HG03558 (cell line): ENCODE measurements at regions not wholly inside any gene's neighbourhood (a gene's known extent, or its start where the extent isn't known, plus 50 kb on each side); places are given as distances from the start of the nearest gene placed in this dataset.

Experiments used
- ATAC-seq: cut with Tn5 transposase; IDR thresholded peaks from one replicate; pipeline ENCODE4 v1.9.1; 2021; ENCODE audit warnings: moderate number of reproducible peaks; ENCODE audit not compliant: unreplicated experiment; ENCODE audit errors: extremely low read depth

DNA sequence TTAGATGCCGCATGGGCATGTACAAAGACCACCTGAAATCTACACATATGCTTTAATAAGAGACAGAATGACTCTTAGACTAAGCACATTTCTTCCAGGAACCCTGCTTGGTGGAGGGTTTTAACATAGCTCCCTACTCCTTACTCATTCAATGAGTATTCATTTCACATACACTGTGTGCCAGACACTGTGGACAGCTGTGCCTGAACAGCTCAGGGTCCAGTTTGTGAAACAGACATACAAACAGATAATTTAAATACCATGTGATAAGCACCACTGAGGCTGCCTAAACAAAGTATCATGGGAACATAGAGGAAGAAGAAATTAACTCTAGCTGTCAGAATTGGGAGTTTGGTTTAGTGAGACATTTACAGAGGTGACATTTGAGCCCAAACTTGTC, 65.2 kb upstream of the ITPRID1 start:
- no peak for ATAC-seq

- ATAC-seq: no peak
These were observed 58.0 kb upstream of the ITPRID1 start for GRCh38 chr7:31455844-31456243.

DNA sequence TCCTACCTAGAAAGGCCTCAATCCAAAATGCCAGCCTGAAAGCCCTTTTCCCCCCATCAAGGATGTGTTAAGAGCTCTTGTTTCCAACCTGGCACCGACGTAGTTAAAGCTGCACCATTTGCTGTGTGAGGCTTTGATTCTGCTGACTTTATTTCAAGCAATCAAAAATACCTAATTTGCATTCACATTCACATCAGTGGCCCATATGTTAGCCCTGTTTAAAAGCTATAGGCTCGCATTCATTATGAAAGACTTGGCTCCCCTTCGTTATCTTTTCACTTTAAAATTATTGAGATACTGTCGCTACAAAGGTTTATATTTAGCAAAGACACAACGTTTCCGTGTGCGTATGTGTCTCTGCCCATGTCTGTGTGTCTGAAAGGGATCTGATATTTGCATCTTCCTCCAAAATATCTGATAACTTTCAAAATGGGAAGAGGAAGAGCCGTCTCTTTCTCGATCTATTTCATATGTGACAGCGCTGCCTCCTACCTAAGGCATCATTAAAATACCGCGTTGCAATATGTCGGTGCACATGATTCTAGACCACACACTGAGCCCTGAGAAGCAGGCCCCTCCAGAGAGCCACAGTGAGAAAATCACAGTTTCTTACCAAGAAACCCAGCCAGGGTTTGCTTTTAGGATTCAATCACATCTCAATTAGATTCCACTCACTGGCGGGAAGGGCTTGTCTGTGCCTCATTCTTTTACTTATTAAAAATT, 57.1 kb upstream of the ITPRID1 start:
- ATAC-seq: no peak

GRCh38 chr7:31457551-31457950, 56.3 kb upstream of the ITPRID1 start:
- ATAC-seq: no peak

GRCh38 chr7:31458203-31458602, 55.7 kb upstream of the ITPRID1 start:
- ATAC-seq: no peak

DNA sequence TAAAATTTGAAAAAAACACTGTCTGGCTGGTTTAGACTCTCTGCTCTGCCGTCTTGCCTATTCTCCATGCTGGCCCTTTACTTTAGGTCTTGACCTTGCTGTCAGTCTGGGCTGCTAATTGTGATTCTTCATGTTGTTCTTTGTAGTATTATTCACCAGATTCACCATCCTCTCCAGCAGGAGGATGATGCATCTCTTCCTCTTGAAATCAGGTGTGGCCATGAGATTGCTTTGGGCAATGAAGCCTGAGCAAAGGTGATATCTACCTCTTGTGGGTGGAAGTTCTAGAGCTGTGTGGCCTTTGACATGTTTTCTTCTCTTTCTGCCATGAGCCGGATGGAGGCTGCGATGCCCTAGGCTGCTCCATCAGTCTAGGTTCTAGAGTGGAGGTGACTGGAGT, 51.3 kb upstream of the ITPRID1 start:
- ATAC-seq: no peak
